Erythroblast (primary cell): ENCODE measurements at regions not wholly inside any gene's neighbourhood (a gene's known extent, or its start where the extent isn't known, plus 50 kb on each side); places are given as distances from the start of the nearest gene placed in this dataset.

ENCODE experiments used
- GATA1 ChIP-seq: IDR thresholded peaks from 2 replicates; pipeline ENCODE4 v1.6.1; 2011; ENCODE audit warnings: low read depth, mild to moderate bottlenecking, control low read depth, low read length, moderate library complexity
- POLR2A ChIP-seq: IDR thresholded peaks from 2 replicates; pipeline ENCODE4 v1.6.1; 2011; ENCODE audit warnings: mild to moderate bottlenecking, low read length

- TF ChIP-seq POLR2A (no peak), GATA1 (no peak)
Observed at GRCh38 chr12:83190631-83191390, 504.1 kb downstream of the TMTC2 start.
